NCI-H774 (cell line): ENCODE measurements at regions not wholly inside any gene's neighbourhood (a gene's known extent, or its start where the extent isn't known, plus 50 kb on each side); places are given as distances from the start of the nearest gene placed in this dataset.

ENCODE experiments used
- DNase-seq: peaks from one replicate; lab custom pipeline; 2025; lab: John Stamatoyannopoulos, UW

DNA sequence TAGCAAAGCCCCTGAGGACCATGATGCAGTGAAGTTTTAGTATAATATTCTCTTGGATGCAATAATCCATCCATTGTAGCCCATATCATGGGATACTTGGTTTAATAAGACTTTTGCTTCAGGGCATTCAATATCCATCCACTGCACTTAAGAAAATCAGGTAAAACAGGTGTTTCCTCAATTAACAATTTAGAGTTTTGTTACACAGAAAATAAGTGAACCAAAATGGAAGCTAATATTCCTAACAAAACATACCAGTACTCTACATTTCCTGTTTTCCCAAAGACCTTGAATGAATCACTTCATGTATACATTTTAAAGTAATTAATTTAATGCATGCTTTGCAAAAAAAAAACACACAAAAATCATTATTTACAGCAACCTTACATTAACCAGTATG, 305.6 kb downstream of the NR2F1-AS1 start:
- DNase-seq: no peak

DNA sequence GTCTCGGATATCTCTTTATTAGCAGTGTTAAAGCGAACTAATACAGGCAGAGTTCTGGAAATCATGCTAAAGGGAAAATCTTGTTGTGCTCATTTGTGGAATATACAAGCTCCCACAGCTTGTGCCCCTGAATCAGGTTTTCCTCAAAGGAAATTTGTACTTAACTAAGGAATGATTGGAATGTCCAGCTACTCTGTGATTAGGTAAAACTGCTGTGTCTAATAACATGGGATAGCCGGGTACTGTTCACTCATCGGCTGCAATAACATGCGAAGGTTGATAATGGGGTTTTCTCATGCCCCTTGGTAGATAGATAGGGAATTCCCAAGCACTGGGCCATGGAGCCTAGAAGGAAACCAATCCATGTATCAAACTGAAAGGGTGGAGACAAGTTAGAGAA, 306.7 kb downstream of the NR2F1-AS1 start:
- DNase-seq: no peak

DNA sequence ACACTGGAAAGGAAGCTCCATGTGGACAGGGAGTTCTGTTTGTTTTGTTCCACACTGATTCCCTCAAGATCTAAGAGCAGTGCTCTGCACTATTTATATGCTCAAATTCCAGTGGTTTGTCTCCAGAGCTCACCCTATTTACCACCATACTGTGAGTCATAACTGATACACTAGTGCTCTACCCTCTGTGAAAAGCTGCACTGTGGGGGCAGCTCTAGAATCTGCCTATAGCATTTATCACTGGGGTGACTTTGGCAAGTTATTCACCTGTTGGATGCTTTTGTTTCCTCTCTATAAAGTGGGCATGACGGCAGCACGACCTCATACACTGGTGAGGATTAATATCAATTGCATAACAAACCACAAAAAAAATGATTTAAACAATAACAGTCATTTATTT, 307.8 kb downstream of the NR2F1-AS1 start:
- no peak for DNase-seq

DNA sequence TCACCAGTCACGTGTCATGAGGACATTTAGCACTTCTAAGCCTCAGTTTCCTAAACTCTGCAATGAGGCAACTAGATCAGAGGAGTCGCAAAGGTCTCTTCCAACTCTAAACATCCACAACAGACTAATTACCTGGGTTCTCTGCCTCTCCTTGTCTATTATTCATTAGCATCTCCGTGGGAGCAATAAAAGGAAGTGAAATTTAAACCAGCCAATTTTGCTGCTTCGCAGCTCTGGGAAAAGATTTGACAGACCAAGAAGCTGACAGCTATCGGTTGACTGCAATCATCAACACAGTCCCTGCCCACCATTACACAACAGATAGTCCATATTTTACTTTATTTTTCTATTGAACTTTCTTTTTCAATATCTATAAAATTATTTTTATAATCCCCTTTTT, 308.9 kb downstream of the NR2F1-AS1 start:
- DNase-seq: no peak

DNA sequence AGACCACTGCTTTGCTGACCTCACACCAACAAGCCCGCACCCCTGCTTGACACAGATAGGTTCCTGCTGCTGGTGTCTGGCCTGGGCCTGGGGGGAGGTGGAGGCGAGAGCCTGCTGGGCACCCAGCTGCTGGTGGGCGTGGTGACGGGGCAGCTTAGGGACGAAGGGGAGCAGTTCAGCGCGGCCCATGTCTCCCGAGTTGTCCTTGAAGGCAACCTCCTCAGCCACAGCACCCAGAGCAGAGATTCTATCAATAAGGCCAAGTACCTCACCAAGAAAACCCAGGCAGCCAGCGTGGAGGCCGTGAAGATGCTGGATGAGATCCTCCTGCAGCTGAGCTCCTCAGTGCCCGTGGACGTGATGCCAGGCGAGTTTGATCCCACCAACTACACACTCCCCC, 313.3 kb downstream of the NR2F1-AS1 start:
- DNase-seq: no peak

DNA sequence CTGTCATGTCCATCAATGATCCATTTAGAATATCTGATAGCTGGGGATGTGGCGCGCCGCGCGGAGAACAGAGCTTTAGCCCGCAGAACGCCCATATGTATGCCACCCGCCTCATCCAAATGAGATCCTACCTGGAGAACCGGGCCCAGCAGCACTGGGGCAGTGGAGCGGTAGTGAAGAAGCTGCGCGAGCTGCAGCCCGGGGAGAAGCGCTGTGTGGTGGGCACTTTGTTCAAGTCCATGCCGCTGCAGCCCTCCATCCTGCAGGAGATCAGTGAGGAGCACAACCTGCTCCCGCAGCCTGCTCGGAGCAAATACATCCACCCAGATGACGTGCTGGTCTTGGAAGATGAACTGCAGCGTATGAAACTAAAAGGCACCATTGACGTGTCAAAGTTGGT, 313.7 kb downstream of the NR2F1-AS1 start:
- no peak for DNase-seq

DNA sequence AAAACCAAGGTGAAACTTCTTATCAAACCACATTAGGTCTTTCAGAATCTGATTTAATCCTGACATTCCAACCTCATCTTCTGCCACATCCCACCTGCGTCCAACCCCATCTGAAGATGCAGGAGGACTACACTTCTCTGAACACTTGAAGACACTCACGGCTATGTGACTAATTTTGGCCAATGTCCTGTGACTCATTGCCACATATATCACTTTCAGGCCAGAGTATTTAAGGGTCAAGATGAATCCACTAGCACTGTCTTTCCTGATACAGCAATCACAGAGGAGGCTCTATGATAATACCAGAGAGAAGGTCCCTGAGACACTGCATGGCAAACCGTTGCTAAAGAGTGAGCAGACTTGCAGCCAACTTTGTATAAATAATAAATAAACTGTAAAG, 323.4 kb downstream of the NR2F1-AS1 start:
- no peak for DNase-seq

DNA sequence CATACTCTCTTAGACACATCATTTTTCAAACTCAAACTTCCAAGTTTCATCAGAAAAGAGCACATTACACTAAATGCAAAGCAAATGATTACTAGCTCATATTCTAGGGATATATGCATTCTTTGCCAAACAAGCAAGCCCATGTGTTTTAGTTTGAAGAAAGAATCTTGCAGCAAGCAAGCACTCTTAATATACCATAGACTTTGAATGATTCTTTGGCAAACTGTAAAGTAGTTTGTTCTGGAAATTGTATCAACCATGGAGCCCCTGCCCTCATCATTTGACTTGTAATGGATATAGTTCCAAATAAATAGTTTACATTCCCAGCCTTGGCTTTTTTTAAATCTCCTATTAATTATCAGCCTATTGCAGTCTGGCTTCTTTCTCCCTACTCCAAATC, 325.2 kb downstream of the NR2F1-AS1 start:
- no peak for DNase-seq

DNA sequence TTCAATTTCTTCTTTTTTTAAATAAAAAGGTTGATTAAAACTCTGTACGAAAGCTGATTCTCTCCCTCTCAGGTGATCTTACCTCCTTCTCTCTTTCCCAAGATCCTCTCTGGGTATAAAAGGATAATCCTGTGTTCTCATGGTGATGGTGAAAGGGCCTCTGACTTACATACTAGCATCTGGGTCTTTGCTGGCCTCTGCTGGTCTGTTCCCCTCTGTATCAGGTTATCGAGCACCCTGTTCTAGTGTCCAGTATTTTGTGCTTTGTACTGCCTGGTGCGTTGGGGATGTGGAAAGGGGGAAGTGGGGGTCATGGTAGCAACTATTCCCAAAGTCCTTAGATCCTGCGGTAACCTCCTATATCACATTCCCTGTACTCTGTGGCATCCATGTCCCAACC, 328.9 kb downstream of the NR2F1-AS1 start:
- no peak for DNase-seq

DNA sequence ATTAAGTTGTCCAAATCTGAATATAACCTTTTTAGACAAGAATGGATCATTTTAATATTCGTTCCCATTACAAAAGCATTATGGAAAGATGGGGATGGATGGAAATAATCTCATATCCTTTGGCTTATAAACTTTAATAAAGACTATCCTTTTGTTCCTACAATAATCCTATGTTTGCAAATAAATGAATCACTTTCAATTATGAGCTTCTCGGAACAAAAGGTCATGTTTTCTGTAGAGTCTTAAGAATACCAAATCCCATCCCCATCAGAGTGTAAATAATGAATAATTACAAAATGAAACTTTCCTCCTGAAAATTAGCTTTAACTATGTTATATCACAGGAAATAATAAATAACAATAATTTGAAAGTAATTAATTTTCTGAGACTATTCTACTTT, 329.7 kb downstream of the NR2F1-AS1 start:
- DNase-seq: no peak

DNA sequence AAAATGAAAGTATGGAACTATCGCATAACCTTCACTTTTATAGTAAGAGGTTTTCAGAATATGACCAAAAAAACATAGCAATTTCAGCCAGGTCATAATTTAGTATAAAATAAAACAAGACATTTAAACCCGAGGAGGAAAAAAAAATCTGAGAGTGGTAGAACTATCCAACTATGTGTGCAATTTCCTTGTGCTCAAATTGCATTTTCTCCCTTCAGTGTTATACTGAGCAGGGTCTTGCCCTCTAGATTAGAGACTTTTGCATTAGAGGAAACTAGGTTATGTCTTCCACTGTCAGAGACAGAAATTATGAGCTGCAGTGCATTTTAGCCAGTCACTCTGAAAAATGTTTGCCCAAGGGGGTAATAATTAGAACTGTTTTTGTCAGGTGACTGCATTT, 330.6 kb downstream of the NR2F1-AS1 start:
- DNase-seq: no peak

DNA sequence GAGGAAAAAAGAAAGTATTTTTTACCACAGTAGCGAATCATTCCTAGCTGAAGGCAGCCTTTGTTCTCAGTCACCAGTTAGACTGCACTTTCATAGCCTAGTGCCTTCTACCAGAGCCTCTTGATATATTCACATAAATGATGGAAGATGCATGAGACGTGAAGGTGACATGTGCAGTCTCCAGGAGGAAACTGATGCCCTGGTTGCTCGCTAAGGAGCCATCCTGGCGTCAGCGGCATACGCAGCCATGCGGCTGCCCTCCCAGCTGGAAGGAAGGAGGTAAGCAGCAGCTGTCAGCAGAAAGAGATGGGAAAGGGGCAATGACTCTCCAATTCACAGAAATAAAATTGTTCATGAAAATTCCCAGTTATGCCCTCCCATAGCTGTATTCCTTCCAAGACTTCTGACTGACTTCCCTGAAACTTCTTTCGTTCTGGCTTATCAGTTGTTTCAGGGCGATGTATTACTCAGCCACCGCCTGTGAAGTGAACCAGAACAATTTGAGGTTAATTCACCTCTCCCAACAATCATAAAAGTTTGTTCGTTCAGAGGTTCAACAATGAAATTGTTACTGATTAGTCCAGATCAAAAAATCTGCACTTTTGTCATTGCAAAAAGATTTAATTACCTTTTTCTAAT, 331.2 kb downstream of the NR2F1-AS1 start:
- DNase-seq: no peak

DNA sequence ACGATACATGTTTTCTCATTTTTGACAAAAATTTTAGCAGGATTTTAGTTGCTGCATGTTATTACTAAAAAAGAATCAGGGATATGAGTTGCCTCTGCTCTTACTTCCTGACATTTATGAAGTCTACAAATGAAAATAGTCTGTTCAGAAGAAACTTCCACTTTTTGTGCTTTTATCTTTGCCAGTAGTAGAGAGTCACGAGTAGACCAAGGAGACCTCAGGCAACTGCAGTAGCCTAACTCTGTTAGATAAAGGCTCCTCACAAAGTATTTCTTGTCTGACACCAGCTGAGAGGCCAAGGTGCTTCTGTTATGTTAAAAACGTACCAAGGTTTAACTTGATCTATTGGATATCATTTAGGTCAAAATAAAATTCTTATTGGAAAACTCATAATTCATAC, 333.9 kb downstream of the NR2F1-AS1 start:
- no peak for DNase-seq

DNA sequence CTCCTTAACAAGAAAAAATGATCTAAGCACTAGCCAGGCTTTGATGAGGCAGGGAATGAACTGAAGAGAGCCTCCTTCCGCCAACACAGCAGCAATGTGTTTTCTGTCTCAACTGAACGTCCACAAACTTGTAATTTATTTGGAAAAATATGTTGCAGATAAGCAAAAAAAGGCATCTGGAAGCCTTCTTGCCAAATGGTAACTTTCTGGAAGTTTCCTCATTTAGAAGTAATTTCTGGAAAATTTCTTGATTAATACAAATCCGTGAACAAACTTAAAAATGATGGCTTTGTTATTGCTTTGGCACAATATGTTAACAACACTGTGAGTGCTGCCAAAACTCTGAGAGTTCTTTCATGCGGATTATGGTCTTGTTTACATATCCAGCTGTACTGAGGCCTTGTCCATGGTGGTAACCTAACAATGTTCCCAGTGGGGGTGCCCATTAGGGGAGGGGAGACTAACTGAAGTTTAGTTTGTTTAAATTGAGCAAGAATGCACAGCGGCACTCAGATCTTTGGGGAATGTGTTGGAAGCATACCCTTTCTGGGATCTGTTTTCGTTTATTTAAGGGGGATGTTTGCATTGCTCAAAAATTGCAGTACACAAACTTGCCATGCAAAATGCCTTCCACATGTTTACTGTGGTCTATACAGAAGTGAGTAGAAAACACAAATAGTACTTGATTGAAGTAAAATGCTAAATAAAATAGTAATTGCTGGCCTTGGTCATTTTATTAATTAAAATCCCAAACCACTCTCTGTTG, 334.7 kb downstream of the NR2F1-AS1 start:
- DNase-seq: peak; percentile 23

DNA sequence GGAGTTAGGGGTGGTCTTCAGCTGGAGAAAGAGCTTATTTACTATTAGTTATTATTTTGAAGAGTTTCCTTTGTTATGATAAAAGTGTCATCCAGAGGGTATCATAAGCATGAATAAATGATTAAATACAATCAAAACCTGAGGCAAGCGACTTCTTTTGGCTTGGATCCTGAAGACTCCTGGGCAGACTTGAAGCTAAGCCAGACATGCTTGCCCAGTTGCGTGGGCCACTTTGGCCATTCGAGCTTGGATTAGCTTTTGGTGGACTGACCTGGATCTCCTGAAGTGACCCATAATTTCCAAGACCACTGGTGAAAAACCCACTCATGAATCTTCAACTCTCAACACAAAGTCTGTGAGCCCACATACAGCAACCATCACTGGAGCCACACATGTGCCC, 335.8 kb downstream of the NR2F1-AS1 start:
- no peak for DNase-seq

DNA sequence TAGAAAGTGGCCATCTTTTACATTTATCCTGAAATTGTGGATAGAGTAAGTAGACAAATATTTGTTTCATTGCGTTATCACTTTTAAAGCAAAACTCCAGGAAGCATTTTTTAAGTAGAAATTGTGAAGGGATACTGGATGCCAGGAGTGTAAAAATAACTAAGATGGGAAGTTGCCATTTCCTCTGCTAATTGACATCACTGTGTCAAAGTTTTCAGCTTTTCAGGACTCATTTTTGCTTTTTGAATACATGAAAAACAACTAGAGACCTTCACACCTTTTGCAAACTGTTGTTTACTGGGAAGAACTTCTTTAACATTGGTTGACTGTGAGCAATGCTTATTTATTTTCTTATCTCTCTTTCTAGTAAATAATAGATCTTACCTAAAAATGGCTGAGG, 337.5 kb downstream of the NR2F1-AS1 start:
- DNase-seq: no peak

DNA sequence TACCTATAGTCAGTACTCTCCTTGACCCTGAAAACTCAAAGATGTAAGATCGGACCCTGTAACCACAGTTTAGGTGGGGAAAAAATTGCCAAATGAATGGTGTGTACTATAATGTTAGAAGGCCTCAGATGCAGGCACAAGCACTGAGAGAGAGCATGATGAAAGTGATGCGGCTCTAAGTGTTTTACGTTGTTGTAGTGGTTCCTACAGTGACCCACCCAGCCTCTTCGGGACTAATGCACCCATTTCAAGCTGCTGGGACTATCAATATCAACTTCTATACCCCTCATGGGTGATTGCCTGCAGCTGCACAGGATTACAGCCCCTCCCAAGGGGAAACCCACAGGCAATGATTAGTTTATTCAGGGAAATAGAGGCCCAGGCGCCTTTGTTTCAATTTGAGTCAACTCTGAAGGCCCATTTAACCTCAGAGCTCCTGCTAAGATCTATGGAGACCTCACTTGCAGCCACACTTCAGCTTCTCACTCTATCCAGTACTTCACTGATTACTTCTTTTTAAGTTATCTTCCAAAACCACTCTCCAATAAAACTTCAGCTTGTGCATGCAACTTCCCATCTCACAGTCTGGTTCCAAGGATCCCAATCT, 340.7 kb downstream of the NR2F1-AS1 start:
- no peak for DNase-seq

DNA sequence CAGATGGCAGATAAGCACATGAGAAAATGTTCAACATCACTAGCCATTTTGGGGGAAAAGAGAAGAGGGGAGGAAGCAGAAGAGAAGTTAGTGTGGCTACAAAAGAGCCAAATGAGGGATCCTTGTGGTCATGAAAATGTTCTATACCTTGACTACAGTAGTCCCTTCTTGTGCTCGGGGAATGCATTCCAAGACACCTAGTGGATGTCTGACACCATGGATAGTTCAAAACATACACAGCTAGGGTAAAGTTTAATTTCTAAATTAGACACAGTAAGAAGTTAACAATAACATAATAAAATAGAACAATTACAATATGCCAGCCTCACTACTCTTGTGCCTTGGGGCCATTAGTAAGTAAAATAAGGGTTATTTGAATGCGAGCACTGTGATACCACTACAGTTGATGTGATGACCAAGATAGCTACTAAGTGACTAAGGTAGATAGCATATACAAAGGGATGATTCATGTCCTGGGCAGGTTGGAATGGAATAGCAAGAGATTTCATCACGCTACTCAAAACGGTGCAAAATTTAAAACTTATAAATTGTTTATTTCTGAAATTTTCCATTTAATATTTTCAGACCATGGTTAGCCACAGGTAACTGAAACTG, 344.1 kb downstream of the NR2F1-AS1 start:
- no peak for DNase-seq

DNA sequence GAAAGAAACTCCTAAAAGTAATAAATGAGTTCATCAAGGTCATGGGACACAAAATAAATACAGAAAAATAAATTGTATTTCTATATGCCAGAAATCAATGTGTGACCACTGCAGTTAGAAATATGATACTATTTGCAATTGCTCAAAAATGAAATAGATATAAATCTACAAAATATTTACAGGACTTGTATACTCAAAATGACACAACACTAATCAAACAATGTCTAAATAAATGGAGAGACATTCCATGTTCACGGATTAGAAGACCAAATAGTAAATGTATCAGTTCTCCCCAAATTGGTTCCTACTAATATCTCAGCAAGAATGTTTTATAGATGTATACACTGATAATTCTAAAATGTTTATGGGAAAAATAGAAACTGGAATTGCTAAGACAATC, 345.3 kb downstream of the NR2F1-AS1 start:
- DNase-seq: no peak

DNA sequence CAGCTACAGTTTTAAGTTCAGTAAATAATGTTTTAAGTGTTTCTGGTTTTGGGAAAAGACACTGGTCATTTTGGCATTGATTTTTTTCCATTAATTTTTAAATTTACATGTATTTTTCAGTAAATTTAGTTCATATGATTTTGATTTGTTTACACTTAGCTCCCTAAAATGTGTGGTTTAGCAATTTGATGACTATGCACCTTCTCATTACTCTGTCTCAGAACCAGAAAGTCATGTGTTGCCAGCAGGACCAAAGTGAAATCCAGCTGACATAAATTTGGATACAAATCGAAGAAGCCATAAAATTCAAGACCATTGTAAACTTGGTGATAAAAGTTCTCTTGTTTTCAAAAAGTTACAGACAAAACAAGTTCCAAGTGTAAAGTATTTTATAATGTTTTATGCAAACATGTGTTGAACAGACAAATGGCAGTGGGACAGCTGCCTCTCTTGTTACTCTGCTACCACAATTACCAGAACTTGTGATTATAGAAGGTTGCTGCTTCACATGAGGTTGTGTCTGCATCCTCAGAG, 354.8 kb downstream of the NR2F1-AS1 start:
- no peak for DNase-seq

DNA sequence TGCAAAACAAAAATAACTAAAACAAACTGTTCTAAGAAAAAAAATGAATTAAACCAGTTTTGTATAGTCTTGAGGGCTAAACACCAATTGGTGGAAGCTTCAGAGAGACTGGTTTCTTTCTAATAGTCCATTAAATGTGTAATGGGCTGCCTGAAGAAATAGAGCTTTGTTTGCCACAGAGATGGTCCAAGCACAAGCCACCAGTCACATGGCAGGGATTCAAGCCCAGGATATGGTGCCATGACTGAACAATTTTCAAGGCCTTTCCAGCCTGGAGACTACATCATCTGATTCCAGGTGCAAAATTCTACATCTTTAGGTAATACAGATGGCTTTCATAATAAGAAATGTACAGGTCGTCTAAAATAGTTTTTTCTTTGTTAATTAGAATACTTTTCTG, 355.3 kb downstream of the NR2F1-AS1 start:
- DNase-seq: no peak

DNA sequence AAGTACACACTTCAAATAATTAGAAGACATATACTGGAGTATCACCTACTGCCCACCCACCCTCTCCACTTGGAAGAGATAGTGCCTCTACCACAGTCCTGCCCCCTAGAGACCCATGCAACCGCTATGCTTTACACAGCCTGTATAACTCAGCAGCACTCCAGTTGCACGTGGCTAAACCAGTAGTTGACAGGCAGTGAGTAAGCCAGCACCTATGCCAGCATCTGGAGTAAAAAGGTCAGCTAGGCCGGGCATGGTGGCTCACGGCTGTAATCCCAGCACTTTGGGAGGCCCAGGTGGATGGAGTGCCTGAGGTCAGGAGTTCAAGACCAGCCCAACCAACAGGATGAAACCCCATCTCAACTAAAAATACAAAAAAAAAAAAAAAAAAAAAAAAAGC, 356.4 kb downstream of the NR2F1-AS1 start:
- DNase-seq: no peak

DNA sequence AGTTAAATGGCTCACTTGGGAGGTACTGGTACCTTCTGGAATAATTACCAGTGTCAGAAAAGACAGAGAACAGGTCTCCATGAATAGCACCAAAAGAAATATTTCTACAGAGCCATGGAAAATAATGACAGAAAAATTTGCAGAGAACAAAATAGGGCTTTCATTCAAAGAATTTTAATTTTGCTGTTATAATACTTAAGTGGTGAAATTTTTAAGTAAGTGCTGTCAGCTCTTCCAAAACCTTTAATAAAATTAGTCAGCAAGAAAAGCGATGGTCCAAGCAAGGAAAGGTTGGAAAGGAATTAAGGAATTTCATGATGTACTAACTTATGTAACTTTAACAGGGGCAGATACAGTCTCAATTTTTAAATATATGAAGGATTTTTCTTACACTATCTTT, 359.2 kb downstream of the NR2F1-AS1 start:
- DNase-seq: no peak
